HG02970 (cell line): ENCODE measurements at regions not wholly inside any gene's neighbourhood (a gene's known extent, or its start where the extent isn't known, plus 50 kb on each side); places are given as distances from the start of the nearest gene placed in this dataset.

Experiments used
- ATAC-seq: cut with Tn5 transposase; IDR thresholded peaks from one replicate; pipeline ENCODE4 v1.9.1; 2021; ENCODE audit warnings: mild to moderate bottlenecking, moderate library complexity, moderate number of reproducible peaks; ENCODE audit not compliant: unreplicated experiment, low FRiP score

- no peak for ATAC-seq
These were observed 372.0 kb upstream of the KIF2A start for GRCh38 chr5:61933787-61934626.

GRCh38 chr5:61941637-61942036 is 364.4 kb upstream of the KIF2A start:
- ATAC-seq: no peak

- ATAC-seq: no peak
These were observed 363.4 kb upstream of the KIF2A start for GRCh38 chr5:61942462-61943049.

- ATAC-seq: no peak
These were observed 362.3 kb upstream of the KIF2A start for GRCh38 chr5:61943713-61944112.

GRCh38 chr5:61948151-61948550 is 357.9 kb upstream of the KIF2A start:
- ATAC-seq: no peak

- no peak for ATAC-seq
These were observed 356.8 kb upstream of the KIF2A start for GRCh38 chr5:61949054-61949678.

GRCh38 chr5:61949679-61950435 is 356.1 kb upstream of the KIF2A start:
- ATAC-seq: no peak

GRCh38 chr5:61951295-61951694 is 354.7 kb upstream of the KIF2A start:
- ATAC-seq: no peak

GRCh38 chr5:61953913-61954312 is 352.1 kb upstream of the KIF2A start:
- ATAC-seq: no peak

GRCh38 chr5:61964201-61964600 is 341.8 kb upstream of the KIF2A start:
- ATAC-seq: no peak

GRCh38 chr5:61965069-61965468 is 340.9 kb upstream of the KIF2A start:
- no peak for ATAC-seq

GRCh38 chr5:61965490-61965889 is 340.5 kb upstream of the KIF2A start:
- ATAC-seq: no peak

- no peak for ATAC-seq
These were observed 339.6 kb upstream of the KIF2A start for GRCh38 chr5:61966296-61966955.

GRCh38 chr5:61966997-61967396 is 339.0 kb upstream of the KIF2A start:
- no peak for ATAC-seq

- ATAC-seq: no peak
These were observed 338.3 kb upstream of the KIF2A start for GRCh38 chr5:61967681-61968080.

GRCh38 chr5:61969347-61969746 is 336.7 kb upstream of the KIF2A start:
- ATAC-seq: no peak

GRCh38 chr5:61969755-61970154 is 336.3 kb upstream of the KIF2A start:
- ATAC-seq: no peak

- ATAC-seq: no peak
These were observed 335.8 kb upstream of the KIF2A start for GRCh38 chr5:61970218-61970617.

GRCh38 chr5:61974680-61975079 is 331.3 kb upstream of the KIF2A start:
- no peak for ATAC-seq

- ATAC-seq: no peak
These were observed 324.1 kb upstream of the KIF2A start for GRCh38 chr5:61981886-61982285.
